ENCODE measurements at regions not wholly inside any gene's neighbourhood (a gene's known extent, or its start where the extent isn't known, plus 50 kb on each side); places are given as distances from the start of the nearest gene placed in this dataset.

DNA sequence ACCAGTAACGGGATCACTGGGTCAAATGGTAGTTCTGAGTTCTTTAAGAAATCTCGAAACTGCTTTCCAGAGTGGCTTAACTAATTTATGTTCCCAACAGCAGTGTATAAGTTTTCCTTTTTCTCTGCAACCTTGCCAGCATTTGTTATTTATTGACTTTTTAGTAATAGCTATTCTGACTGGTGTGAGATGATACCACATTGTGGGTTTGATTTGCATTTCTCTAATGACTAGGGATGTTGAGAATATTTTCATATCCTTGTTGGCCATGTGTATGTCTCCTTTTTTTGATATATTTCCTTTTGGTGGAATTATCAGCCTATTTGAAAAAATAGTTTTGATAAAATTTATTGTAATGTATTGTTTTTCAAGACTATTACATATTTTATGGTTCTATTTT, 701.2 kb upstream of the FBXO33 start:
- TF ChIP-seq SIN3A (IDR thresholded peaks at IDR 0.05; ENCODE audit: borderline replicate concordance, insufficient read depth, low read length) (no peak), POLR2AphosphoS5 (IDR thresholded peaks at IDR 0.05; ENCODE audit: low read depth, low read length) (no peak)
- TF ChIP-seq, protein P1, sequence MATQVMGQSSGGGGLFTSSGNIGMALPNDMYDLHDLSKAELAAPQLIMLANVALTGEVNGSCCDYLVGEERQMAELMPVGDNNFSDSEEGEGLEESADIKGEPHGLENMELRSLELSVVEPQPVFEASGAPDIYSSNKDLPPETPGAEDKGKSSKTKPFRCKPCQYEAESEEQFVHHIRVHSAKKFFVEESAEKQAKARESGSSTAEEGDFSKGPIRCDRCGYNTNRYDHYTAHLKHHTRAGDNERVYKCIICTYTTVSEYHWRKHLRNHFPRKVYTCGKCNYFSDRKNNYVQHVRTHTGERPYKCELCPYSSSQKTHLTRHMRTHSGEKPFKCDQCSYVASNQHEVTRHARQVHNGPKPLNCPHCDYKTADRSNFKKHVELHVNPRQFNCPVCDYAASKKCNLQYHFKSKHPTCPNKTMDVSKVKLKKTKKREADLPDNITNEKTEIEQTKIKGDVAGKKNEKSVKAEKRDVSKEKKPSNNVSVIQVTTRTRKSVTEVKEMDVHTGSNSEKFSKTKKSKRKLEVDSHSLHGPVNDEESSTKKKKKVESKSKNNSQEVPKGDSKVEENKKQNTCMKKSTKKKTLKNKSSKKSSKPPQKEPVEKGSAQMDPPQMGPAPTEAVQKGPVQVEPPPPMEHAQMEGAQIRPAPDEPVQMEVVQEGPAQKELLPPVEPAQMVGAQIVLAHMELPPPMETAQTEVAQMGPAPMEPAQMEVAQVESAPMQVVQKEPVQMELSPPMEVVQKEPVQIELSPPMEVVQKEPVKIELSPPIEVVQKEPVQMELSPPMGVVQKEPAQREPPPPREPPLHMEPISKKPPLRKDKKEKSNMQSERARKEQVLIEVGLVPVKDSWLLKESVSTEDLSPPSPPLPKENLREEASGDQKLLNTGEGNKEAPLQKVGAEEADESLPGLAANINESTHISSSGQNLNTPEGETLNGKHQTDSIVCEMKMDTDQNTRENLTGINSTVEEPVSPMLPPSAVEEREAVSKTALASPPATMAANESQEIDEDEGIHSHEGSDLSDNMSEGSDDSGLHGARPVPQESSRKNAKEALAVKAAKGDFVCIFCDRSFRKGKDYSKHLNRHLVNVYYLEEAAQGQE (IDR thresholded peaks at IDR 0.05; ENCODE audit: insufficient read depth in 1 of 2, low read depth in 2 of 2, low read length in 2 of 2) = no peak

Measured in PFSK-1 (cell line).